K562 (cell line): ENCODE measurements at regions not wholly inside any gene's neighbourhood (a gene's known extent, or its start where the extent isn't known, plus 50 kb on each side); places are given as distances from the start of the nearest gene placed in this dataset.

Experiments
- ATAC-seq: fragments of 200-7000 bp; cut with Tn5 transposase; 3 replicates; pipeline ENCODE4 v1.9.1; 2020; ENCODE audit warnings: moderate library complexity
- BruUV-seq: library from RNA; stranded (reverse); fragments of 400-500 nt; replicated peaks from 2 replicates; lab custom pipeline; 2021; lab: Mats Ljungman, UMichigan
- CTCF ChIA-PET: fragments of 300-600 bp; formaldehyde crosslinking; extraction: SDS; loops from one replicate; lab custom pipeline; 2021; ENCODE audit warnings: low intra/inter-chr PET ratio; lab: Yijun Ruan, JAX
- POLR2A ChIA-PET: fragments of 300-600, 350-650 bp; sonication (Branson Sonifier 250); formaldehyde crosslinking; extraction: SDS; loops from one replicate; lab custom pipeline; 2021; ENCODE audit warnings: antibody characterized with exemption, inconsistent platforms; lab: Yijun Ruan, JAX
- DNase-seq, 4 experiments: peaks; one replicate each; pipeline versions ENCODE4 v3.0.0 to v3.0.0-alpha.2; 2011 to 2018; ENCODE audit warnings: low spot score in 3 of 4, mixed read lengths in 3 of 4; ENCODE audit errors: extremely low read depth in 1 of 4
- FAIRE-seq: peaks from 2 replicates; lab custom pipeline; 2011; peaks lifted over from hg19 to GRCh38; lab: Jason Lieb, UNC
- H2AFZ ChIP-seq: 2 replicates; pipeline ENCODE4 v1.6.0; 2011; ENCODE audit warnings: low read depth, low read length, control low read depth, inconsistent platforms
- H3K27ac ChIP-seq: fragments of 200-600 bp; 3 replicates; pipeline ENCODE4 v1.8.0; 2011; ENCODE audit warnings: low read depth, mild to moderate bottlenecking, control low read depth, inconsistent platforms, low read length, moderate library complexity, mixed read lengths; ENCODE audit errors: extremely low read depth
- H3K27me3 ChIP-seq, 2 experiments: fragments of 300-600 bp in 1 of 2; 2 replicates in 1 of 2; 3 replicates in 1 of 2; pipeline versions ENCODE4 v1.6.0 to v1.8.0; 2011; ENCODE audit warnings: inconsistent platforms in 2 of 2, low read length in 2 of 2, mild to moderate bottlenecking in 1 of 2, mixed read lengths in 1 of 2, moderate library complexity in 1 of 2; ENCODE audit not compliant: control insufficient read depth in 2 of 2, insufficient read depth in 2 of 2
- H3K36me3 ChIP-seq: fragments of 300-600 bp; 3 replicates; pipeline ENCODE4 v1.8.0; 2011; ENCODE audit warnings: mild to moderate bottlenecking, low read length, inconsistent platforms; ENCODE audit not compliant: control insufficient read depth, insufficient read depth
- H3K4me1 ChIP-seq, 2 experiments: fragments of 200-600 bp in 1 of 2; replicated peaks in 1 of 2; 2 replicates in 1 of 2; 3 replicates in 1 of 2; pipeline versions ENCODE4 v1.5.1 to v1.8.0; 2011; ENCODE audit warnings: inconsistent platforms in 2 of 2, low read length in 2 of 2, mild to moderate bottlenecking in 1 of 2, mixed read lengths in 1 of 2, moderate library complexity in 1 of 2; ENCODE audit not compliant: control insufficient read depth in 2 of 2, insufficient read depth in 2 of 2
- H3K4me2 ChIP-seq: 2 replicates; pipeline ENCODE4 v1.6.1; 2011; ENCODE audit warnings: low read length, control low read depth, inconsistent platforms, mixed read lengths; ENCODE audit not compliant: insufficient read depth
- H3K4me3 ChIP-seq: fragments of 200-600 bp; sonication (generic), shearing (Covaris generic); 2 replicates; pipeline ENCODE4 v1.5.1; 2016; ENCODE audit warnings: control low read depth, inconsistent platforms
- H3K79me2 ChIP-seq: fragments of 200-600 bp; 3 replicates; pipeline ENCODE4 v1.8.0; 2011; ENCODE audit warnings: low read length, inconsistent platforms; ENCODE audit not compliant: control insufficient read depth, insufficient read depth
- H3K9ac ChIP-seq, 2 experiments: 2 replicates each; pipeline versions ENCODE4 v1.6.0 to v1.6.1; 2011; ENCODE audit warnings: low read depth in 2 of 2, low read length in 2 of 2, control low read depth in 1 of 2, inconsistent platforms in 1 of 2, mild to moderate bottlenecking in 1 of 2, mixed read lengths in 1 of 2; ENCODE audit not compliant: insufficient read depth in 1 of 2
- H3K9me1 ChIP-seq: one replicate; pipeline ENCODE4 v1.6.0; 2011; ENCODE audit warnings: inconsistent platforms, mild to moderate bottlenecking, low read length, moderate library complexity; ENCODE audit not compliant: control insufficient read depth, insufficient read depth
- H3K9me3 ChIP-seq: replicated peaks from 2 replicates; pipeline ENCODE4 v1.5.1; 2011; ENCODE audit warnings: low read depth, low read length, inconsistent platforms; ENCODE audit not compliant: control insufficient read depth, insufficient read depth
- H4K20me1 ChIP-seq: replicated peaks from 2 replicates; pipeline ENCODE4 v1.6.1; 2011; ENCODE audit warnings: low read length, inconsistent platforms, mixed read lengths; ENCODE audit not compliant: control insufficient read depth, insufficient read depth
- CEBPG ChIP-seq, 3 experiments: fragments of 200-800 bp in 1 of 3; sonication (Bioruptor generic) in 1 of 3; sonication (generic) in 1 of 3; formaldehyde crosslinking in 1 of 3; IDR thresholded peaks in 2 of 3; conservative IDR thresholded peaks in 1 of 3; 2 replicates each; pipeline versions ENCODE4 v1.6.1 to v1.8.0; 2016 to 2022; ENCODE audit warnings: missing compliant biosample characterization in 2 of 3, missing genetic modification characterization in 2 of 3, mild to moderate bottlenecking in 1 of 3, missing genetic modification reagents in 1 of 3
- CREB1 ChIP-seq, 2 experiments: sonication (generic) in 1 of 2; formaldehyde crosslinking in 1 of 2; IDR thresholded peaks; 2 replicates each; pipeline versions ENCODE4 v1.6.1 to v1.8.0; 2012 to 2022; ENCODE audit warnings: inconsistent platforms in 1 of 2, mild to moderate bottlenecking in 1 of 2, missing genetic modification reagents in 1 of 2, moderate library complexity in 1 of 2
- FOXJ3 ChIP-seq: sonication (generic); formaldehyde crosslinking; IDR thresholded peaks from 2 replicates; pipeline ENCODE4 v1.4.0; 2020; ENCODE audit warnings: mild to moderate bottlenecking, missing genetic modification reagents
- MIER1 ChIP-seq: fragments of 450-650 bp; IDR thresholded peaks from 2 replicates; pipeline ENCODE4 v1.6.1; 2016; ENCODE audit warnings: antibody characterized with exemption, mild to moderate bottlenecking, low read depth
- PRMT5 ChIP-seq: sonication (generic); formaldehyde crosslinking; IDR thresholded peaks from 2 replicates; pipeline ENCODE4 v1.5.0; 2020; ENCODE audit warnings: missing genetic modification reagents
- ZKSCAN1 ChIP-seq: fragments of 150-350 bp; IDR thresholded peaks from 2 replicates; pipeline ENCODE4 v1.6.1; 2016; ENCODE audit warnings: low read depth, low read length
- ZNF778 ChIP-seq: fragments of 450-650 bp; formaldehyde crosslinking; IDR thresholded peaks from 2 replicates; pipeline ENCODE4 v1.4.0; 2020; ENCODE audit warnings: mild to moderate bottlenecking, moderate library complexity
- WGBS: fragments of 100-300 bp; shearing (Covaris generic); methylation state at CpG from one replicate; pipeline ENCODE4 v1.1.6; 2016; ENCODE audit warnings: low coverage, mixed read lengths; ENCODE audit not compliant: insufficient coverage; ENCODE audit errors: missing lambda C conversion rate; 5-methylcytosine and 5-hydroxymethylcytosine counted together
- in situ Hi-C: fragments of 300-500 bp; cut with MboI; formaldehyde crosslinking; loops from 4 replicates; pipeline ENCODE4 v1.15.0; 2018; ENCODE audit warnings: inconsistent platforms, mixed read lengths
- intact Hi-C: fragments of 100-400 bp; cut with micrococcal nuclease; formaldehyde crosslinking; loops from 2 replicates; pipeline ENCODE4 v1.14.2; 2022
- TF ChIP-seq, protein P1 (sequence below): sonication (generic); formaldehyde crosslinking; IDR thresholded peaks from 2 replicates; pipeline ENCODE4 v1.4.0; 2020; ENCODE audit warnings: mild to moderate bottlenecking, missing genetic modification reagents
- TF ChIP-seq, protein P2 (sequence below): fragments of 450-650 bp; formaldehyde crosslinking; IDR thresholded peaks from 2 replicates; pipeline ENCODE4 v1.4.0; 2022; ENCODE audit warnings: missing genetic modification characterization

DNA sequence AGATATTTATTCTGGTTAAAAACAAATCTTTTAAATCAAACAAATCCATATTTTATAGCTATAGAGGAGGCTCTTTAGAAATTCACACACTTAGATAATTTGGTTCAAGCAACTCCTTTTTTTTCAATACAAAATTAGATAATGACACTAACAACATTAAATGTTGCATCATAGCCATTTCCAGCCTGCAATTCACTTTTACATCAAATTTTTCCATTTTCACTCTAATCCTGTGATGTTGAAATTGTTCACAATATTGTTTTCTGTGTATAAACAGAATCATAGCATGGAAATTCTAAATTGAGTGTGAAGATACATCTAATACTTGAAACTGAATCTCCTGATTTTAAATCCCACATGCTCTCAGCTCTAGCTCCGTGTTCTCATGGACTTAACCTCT is 482.6 kb downstream of the INHBA start:
- Histone ChIP-seq H4K20me1 (no peaks in the 10 kb centered on the region), H3K4me2 (no peak overlapping the region), H3K4me1 (no peaks in the 10 kb centered on the region), H3K9me3 (no peaks in the 10 kb centered on the region), H3K9me1 (no peaks in the 10 kb centered on the region), H3K27ac (no peak overlapping the region), H3K36me3 (no peaks in the 10 kb centered on the region), H2AFZ (no peak overlapping the region), H3K79me2 (no peaks in the 10 kb centered on the region), H3K4me3 (no peak overlapping the region), H3K27me3 (no peaks in the 10 kb centered on the region), H3K9ac (no peak overlapping the region)
- in situ Hi-C loops (no loop called here), intact Hi-C loops (no loop called here)
- TF ChIP-seq CREB1 (IDR thresholded peaks at IDR 0.05) = no peak
- TF ChIP-seq CREB1 (CRISPR knock-in tag; IDR thresholded peaks at IDR 0.05) = no peak
- no peak for TF ChIP-seq ZKSCAN1
- no peak for TF ChIP-seq CEBPG (CRISPR knock-in tag; IDR thresholded peaks at IDR 0.05)
- peak in 1 of 2 experiments; percentile 46; a peak in 1 of 4 replicates for TF ChIP-seq CEBPG (tag; conservative IDR thresholded peaks at IDR 0.05 in 1 of 2, IDR thresholded peaks at IDR 0.05 in 1 of 2)
- no peak for FAIRE-seq
- POLR2A ChIA-PET = no interaction called here
- WGBS = 0% methylated on average over 1 of the region's 1 CpG
- BruUV-seq = no TSS peak
- DNase-seq = no peak
- CTCF ChIA-PET = no interaction called here
- ATAC-seq = no peak

DNA sequence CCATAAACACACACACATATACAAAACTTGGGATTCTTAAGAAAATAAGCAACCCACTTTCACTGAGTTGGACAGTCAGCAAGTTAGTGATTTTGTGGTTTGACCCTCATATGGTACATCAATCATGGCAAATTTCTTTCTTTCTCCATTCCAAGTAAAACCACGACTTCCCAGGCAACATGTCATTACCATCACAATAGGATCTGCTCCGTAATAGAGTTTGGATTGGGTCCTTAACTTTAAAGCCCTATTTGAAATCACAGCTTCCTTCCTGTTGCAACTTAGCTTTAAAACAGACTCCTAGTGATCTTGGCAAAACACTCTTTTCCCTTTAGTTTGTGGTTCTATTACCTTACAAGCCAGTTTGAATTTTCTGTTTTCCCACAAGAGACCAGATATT is 483.6 kb downstream of the INHBA start:
- Histone ChIP-seq H3K36me3 (no peaks in the 10 kb centered on the region), H3K27ac (no peak overlapping the region), H3K4me2 (no peak overlapping the region), H3K27me3 (no peaks in the 10 kb centered on the region), H4K20me1 (no peaks in the 10 kb centered on the region), H3K9me1 (no peaks in the 10 kb centered on the region), H3K4me3 (no peak overlapping the region), H3K9me3 (no peaks in the 10 kb centered on the region), H2AFZ (no peak overlapping the region), H3K79me2 (no peaks in the 10 kb centered on the region), H3K4me1 (no peaks in the 10 kb centered on the region), H3K9ac (no peak overlapping the region)
- intact Hi-C loops = no loop called here
- ATAC-seq (no peak), DNase-seq (no peak), FAIRE-seq (no peak)
- POLR2A ChIA-PET = no interaction called here
- CTCF ChIA-PET = no interaction called here
- in situ Hi-C loops = no loop called here
- no TSS peak for BruUV-seq
- WGBS = 0% methylated on average over 2 of the region's 2 CpGs
- TF ChIP-seq, protein P1, sequence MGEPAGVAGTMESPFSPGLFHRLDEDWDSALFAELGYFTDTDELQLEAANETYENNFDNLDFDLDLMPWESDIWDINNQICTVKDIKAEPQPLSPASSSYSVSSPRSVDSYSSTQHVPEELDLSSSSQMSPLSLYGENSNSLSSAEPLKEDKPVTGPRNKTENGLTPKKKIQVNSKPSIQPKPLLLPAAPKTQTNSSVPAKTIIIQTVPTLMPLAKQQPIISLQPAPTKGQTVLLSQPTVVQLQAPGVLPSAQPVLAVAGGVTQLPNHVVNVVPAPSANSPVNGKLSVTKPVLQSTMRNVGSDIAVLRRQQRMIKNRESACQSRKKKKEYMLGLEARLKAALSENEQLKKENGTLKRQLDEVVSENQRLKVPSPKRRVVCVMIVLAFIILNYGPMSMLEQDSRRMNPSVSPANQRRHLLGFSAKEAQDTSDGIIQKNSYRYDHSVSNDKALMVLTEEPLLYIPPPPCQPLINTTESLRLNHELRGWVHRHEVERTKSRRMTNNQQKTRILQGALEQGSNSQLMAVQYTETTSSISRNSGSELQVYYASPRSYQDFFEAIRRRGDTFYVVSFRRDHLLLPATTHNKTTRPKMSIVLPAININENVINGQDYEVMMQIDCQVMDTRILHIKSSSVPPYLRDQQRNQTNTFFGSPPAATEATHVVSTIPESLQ (CRISPR knock-in tag) = no peak
- no peak for TF ChIP-seq MIER1
- TF ChIP-seq, protein P2, sequence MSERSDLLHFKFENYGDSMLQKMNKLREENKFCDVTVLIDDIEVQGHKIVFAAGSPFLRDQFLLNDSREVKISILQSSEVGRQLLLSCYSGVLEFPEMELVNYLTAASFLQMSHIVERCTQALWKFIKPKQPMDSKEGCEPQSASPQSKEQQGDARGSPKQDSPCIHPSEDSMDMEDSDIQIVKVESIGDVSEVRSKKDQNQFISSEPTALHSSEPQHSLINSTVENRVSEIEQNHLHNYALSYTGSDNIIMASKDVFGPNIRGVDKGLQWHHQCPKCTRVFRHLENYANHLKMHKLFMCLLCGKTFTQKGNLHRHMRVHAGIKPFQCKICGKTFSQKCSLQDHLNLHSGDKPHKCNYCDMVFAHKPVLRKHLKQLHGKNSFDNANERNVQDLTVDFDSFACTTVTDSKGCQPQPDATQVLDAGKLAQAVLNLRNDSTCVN = no peak
- TF ChIP-seq ZNF778 (CRISPR knock-in tag) = no peak
- TF ChIP-seq FOXJ3 (CRISPR knock-in tag) = no peak
- TF ChIP-seq PRMT5 (CRISPR knock-in tag) = no peak
